GM23338 (cell line): ENCODE measurements at regions not wholly inside any gene's neighbourhood (a gene's known extent, or its start where the extent isn't known, plus 50 kb on each side); places are given as distances from the start of the nearest gene placed in this dataset.

ENCODE experiments used
- CTCF ChIP-seq, 2 experiments: fragments of 200-600 bp in 1 of 2; sonication (generic) in 1 of 2; conservative IDR thresholded peaks; 2 replicates each; pipeline versions ENCODE4 v1.5.1 to v1.6.1; 2016 to 2017; ENCODE audit warnings: antibody characterized with exemption in 2 of 2, low read depth in 2 of 2, mild to moderate bottlenecking in 2 of 2, moderate library complexity in 1 of 2
- TF ChIP-seq, protein P1 (sequence below): IDR thresholded peaks from one replicate; pipeline ENCODE4 v1.6.1; 2018; ENCODE audit warnings: antibody characterized with exemption; ENCODE audit not compliant: unreplicated experiment

GRCh38 chr5:60540856-60541805 lies 158.8 kb downstream of the DEPDC1B start:
- TF ChIP-seq, protein P1, sequence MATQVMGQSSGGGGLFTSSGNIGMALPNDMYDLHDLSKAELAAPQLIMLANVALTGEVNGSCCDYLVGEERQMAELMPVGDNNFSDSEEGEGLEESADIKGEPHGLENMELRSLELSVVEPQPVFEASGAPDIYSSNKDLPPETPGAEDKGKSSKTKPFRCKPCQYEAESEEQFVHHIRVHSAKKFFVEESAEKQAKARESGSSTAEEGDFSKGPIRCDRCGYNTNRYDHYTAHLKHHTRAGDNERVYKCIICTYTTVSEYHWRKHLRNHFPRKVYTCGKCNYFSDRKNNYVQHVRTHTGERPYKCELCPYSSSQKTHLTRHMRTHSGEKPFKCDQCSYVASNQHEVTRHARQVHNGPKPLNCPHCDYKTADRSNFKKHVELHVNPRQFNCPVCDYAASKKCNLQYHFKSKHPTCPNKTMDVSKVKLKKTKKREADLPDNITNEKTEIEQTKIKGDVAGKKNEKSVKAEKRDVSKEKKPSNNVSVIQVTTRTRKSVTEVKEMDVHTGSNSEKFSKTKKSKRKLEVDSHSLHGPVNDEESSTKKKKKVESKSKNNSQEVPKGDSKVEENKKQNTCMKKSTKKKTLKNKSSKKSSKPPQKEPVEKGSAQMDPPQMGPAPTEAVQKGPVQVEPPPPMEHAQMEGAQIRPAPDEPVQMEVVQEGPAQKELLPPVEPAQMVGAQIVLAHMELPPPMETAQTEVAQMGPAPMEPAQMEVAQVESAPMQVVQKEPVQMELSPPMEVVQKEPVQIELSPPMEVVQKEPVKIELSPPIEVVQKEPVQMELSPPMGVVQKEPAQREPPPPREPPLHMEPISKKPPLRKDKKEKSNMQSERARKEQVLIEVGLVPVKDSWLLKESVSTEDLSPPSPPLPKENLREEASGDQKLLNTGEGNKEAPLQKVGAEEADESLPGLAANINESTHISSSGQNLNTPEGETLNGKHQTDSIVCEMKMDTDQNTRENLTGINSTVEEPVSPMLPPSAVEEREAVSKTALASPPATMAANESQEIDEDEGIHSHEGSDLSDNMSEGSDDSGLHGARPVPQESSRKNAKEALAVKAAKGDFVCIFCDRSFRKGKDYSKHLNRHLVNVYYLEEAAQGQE = no peak
- no peak for TF ChIP-seq CTCF (conservative IDR thresholded peaks at IDR 0.05; ENCODE audit: low read depth in 2 of 2)
